SK-N-MC (cell line): ENCODE measurements at regions not wholly inside any gene's neighbourhood (a gene's known extent, or its start where the extent isn't known, plus 50 kb on each side); places are given as distances from the start of the nearest gene placed in this dataset.

Experiments
- EZH2 ChIP-seq: fragments of 200-600 bp; sonication (generic); IDR thresholded peaks from one replicate; pipeline ENCODE4 v1.6.1; 2017; ENCODE audit warnings: antibody characterized with exemption
- FOXP2 ChIP-seq: optimal IDR thresholded peaks from 2 replicates; pipeline ENCODE3; 2011; ENCODE audit warnings: mild to moderate bottlenecking, moderate library complexity; ENCODE audit not compliant: insufficient read depth; ENCODE audit errors: extremely low read length, control extremely low read depth
- POLR2AphosphoS5 ChIP-seq: IDR thresholded peaks from 2 replicates; pipeline ENCODE4 v1.6.1; 2012; ENCODE audit warnings: mild to moderate bottlenecking, low read depth, low read length, borderline replicate concordance

DNA sequence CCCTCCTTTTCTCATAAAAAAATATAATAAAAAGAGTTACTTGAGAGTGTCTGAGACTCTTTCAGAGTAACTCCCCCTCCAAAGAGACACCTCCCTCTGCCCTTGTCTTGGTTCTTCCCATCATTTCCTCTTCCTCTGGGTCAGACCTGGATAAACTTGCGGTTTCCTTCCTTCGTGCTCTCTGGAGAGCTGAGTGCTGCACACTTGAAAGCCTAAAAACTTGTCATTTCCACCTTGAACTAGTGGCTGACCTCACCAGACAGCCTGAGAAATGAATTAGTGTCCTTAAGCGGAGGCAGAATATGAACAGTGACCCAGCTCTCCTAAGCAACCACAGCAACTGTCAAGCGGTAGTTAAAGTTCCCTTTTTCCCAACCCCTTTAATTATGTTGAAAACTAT, 88.4 kb upstream of the PROX1 start:
- TF ChIP-seq POLR2AphosphoS5 (no peak), EZH2 (no peak), FOXP2 (no peak)
